SK-N-SH (cell line): ENCODE measurements at regions not wholly inside any gene's neighbourhood (a gene's known extent, or its start where the extent isn't known, plus 50 kb on each side); places are given as distances from the start of the nearest gene placed in this dataset.
A peak's percentile ranks its signal among the peaks of the same experiment; 100 is the strongest.

ENCODE experiments used
- CTCF ChIA-PET: fragments of 300-600, 350-600 bp; formaldehyde crosslinking; extraction: SDS; loops from one replicate; lab custom pipeline; 2021; lab: Yijun Ruan, JAX
- POLR2A ChIA-PET: fragments of 350-600 bp; sonication (Branson Sonifier 250); formaldehyde crosslinking; extraction: SDS; loops from one replicate; lab custom pipeline; 2020; ENCODE audit warnings: antibody characterized with exemption, inconsistent platforms; lab: Yijun Ruan, JAX
- DNase-seq: peaks from one replicate; pipeline ENCODE4 v3.0.0; 2012
- H2AFZ ChIP-seq: fragments of 200-600 bp; sonication (generic); 2 replicates; pipeline ENCODE4 v1.8.1; 2016; ENCODE audit warnings: antibody characterized with exemption, mild to moderate bottlenecking, low read depth
- H3F3A ChIP-seq: fragments of 200-600 bp; sonication (generic); replicated peaks from 2 replicates; pipeline ENCODE3; 2016; ENCODE audit warnings: antibody characterized with exemption, mild to moderate bottlenecking; ENCODE audit not compliant: insufficient read depth
- H3K27ac ChIP-seq, 2 experiments: fragments of 200-500 bp in 1 of 2; fragments of 200-600 bp in 1 of 2; sonication (Bioruptor generic) in 1 of 2; sonication (generic), shearing (Covaris generic) in 1 of 2; 2 replicates each; pipeline versions ENCODE4 v1.5.1 to v1.6.1; 2014 to 2016; ENCODE audit warnings: low read depth in 2 of 2, inconsistent platforms in 1 of 2, low read length in 1 of 2, mild to moderate bottlenecking in 1 of 2, mixed read lengths in 1 of 2
- H3K27me3 ChIP-seq: fragments of 200-600 bp; sonication (generic), shearing (Covaris generic); 2 replicates; pipeline ENCODE4 v1.6.1; 2016; ENCODE audit warnings: mixed run types; ENCODE audit not compliant: insufficient read depth
- H3K36me3 ChIP-seq, 2 experiments: fragments of 200-500 bp in 1 of 2; fragments of 200-600 bp in 1 of 2; sonication (Bioruptor generic) in 1 of 2; sonication (generic) in 1 of 2; replicated peaks in 1 of 2; 2 replicates each; pipeline versions ENCODE3 to v1.5.1; 2014 to 2016; ENCODE audit warnings: low read length in 1 of 2, mild to moderate bottlenecking in 1 of 2; ENCODE audit not compliant: insufficient read depth in 2 of 2, control insufficient read depth in 1 of 2
- H3K4me1 ChIP-seq, 2 experiments: fragments of 200-500 bp in 1 of 2; fragments of 200-600 bp in 1 of 2; sonication (Bioruptor generic) in 1 of 2; sonication (generic), shearing (Covaris generic) in 1 of 2; 2 replicates each; pipeline versions ENCODE4 v1.5.1 to v1.6.1; 2014 to 2016; ENCODE audit warnings: low read depth in 1 of 2, low read length in 1 of 2, mixed run types in 1 of 2; ENCODE audit not compliant: insufficient read depth in 2 of 2, control insufficient read depth in 1 of 2
- H3K4me2 ChIP-seq: fragments of 200-600 bp; sonication (generic), shearing (Covaris generic); 2 replicates; pipeline ENCODE4 v1.6.1; 2017; ENCODE audit warnings: mixed run types
- H3K4me3 ChIP-seq, 2 experiments: fragments of 200-500 bp in 1 of 2; fragments of 200-600 bp in 1 of 2; sonication (Bioruptor generic) in 1 of 2; sonication (generic), shearing (Covaris generic) in 1 of 2; 2 replicates each; pipeline versions ENCODE4 v1.5.1 to v1.8.1; 2014 to 2016; ENCODE audit warnings: low read depth in 2 of 2, inconsistent platforms in 1 of 2, low read length in 1 of 2, mild to moderate bottlenecking in 1 of 2, mixed read lengths in 1 of 2, moderate library complexity in 1 of 2
- H3K79me2 ChIP-seq: fragments of 200-600 bp; sonication (generic); 2 replicates; pipeline ENCODE4 v1.8.1; 2017; ENCODE audit warnings: mild to moderate bottlenecking; ENCODE audit not compliant: insufficient read depth
- H3K9ac ChIP-seq: fragments of 200-600 bp; sonication (generic); 2 replicates; pipeline ENCODE4 v1.6.1; 2017; ENCODE audit warnings: mixed run types
- H3K9me2 ChIP-seq: fragments of 200-600 bp; sonication (generic); 2 replicates; pipeline ENCODE4 v1.6.1; 2017; ENCODE audit warnings: mixed run types
- H3K9me3 ChIP-seq: fragments of 200-600 bp; sonication (generic); 2 replicates; pipeline ENCODE4 v1.6.1; 2017; ENCODE audit warnings: mixed run types, mild to moderate bottlenecking, moderate library complexity
- H4K20me1 ChIP-seq: fragments of 200-600 bp; sonication (generic); 2 replicates; pipeline ENCODE4 v1.6.1; 2017; ENCODE audit warnings: mild to moderate bottlenecking, mixed run types; ENCODE audit not compliant: insufficient read depth
- CHD2 ChIP-seq: fragments of 150-350 bp; IDR thresholded peaks from 2 replicates; pipeline ENCODE4 v1.6.1; 2018; ENCODE audit warnings: low read length; ENCODE audit not compliant: partially characterized antibody
- CTCF ChIP-seq: fragments of 200-600 bp; sonication (generic); IDR thresholded peaks from 2 replicates; pipeline ENCODE4 v1.6.1; 2017; ENCODE audit warnings: antibody characterized with exemption, mild to moderate bottlenecking, moderate library complexity
- ELF1 ChIP-seq: IDR thresholded peaks from 2 replicates; pipeline ENCODE4 v1.4.0; 2012
- EP300 ChIP-seq, 2 experiments: IDR thresholded peaks; 2 replicates each; pipeline versions ENCODE4 v1.4.0 to v1.6.1; 2012; ENCODE audit warnings: borderline replicate concordance in 1 of 2, low read depth in 1 of 2, low read length in 1 of 2
- FOSL2 ChIP-seq: IDR thresholded peaks from 2 replicates; pipeline ENCODE4 v1.4.0; 2012; ENCODE audit warnings: low read depth, mild to moderate bottlenecking, moderate library complexity, borderline replicate concordance
- FOXJ3 ChIP-seq: sonication (generic); formaldehyde crosslinking; IDR thresholded peaks from 2 replicates; pipeline ENCODE4 v1.5.1; 2020; ENCODE audit warnings: mild to moderate bottlenecking, missing genetic modification reagents
- GABPA ChIP-seq: IDR thresholded peaks from 2 replicates; pipeline ENCODE4 v1.4.0; 2012; ENCODE audit warnings: low read depth, mild to moderate bottlenecking
- GATA2 ChIP-seq: sonication (generic); formaldehyde crosslinking; IDR thresholded peaks from 2 replicates; pipeline ENCODE4 v1.5.0; 2020; ENCODE audit warnings: mild to moderate bottlenecking, missing genetic modification reagents
- IRF3 ChIP-seq: fragments of 150-350 bp; IDR thresholded peaks from 2 replicates; pipeline ENCODE4 v1.6.1; 2016; ENCODE audit warnings: mild to moderate bottlenecking, low read depth, low read length
- MAX ChIP-seq: IDR thresholded peaks from 2 replicates; pipeline ENCODE4 v1.4.0; 2012; ENCODE audit warnings: low read depth
- MEF2A ChIP-seq: IDR thresholded peaks from 2 replicates; pipeline ENCODE4 v1.4.0; 2012; ENCODE audit warnings: low read depth, borderline replicate concordance
- MXI1 ChIP-seq: IDR thresholded peaks from 2 replicates; pipeline ENCODE4 v1.6.1; 2012; ENCODE audit warnings: mild to moderate bottlenecking, low read depth, low read length, improper control_type of control experiment
- NFIC ChIP-seq: IDR thresholded peaks from 2 replicates; pipeline ENCODE4 v1.4.0; 2012; ENCODE audit warnings: borderline replicate concordance
- PBX3 ChIP-seq: IDR thresholded peaks from 2 replicates; pipeline ENCODE4; 2012
- RAD21 ChIP-seq: IDR thresholded peaks from 2 replicates; pipeline ENCODE4 v1.6.1; 2012; ENCODE audit warnings: mild to moderate bottlenecking, low read length
- REST ChIP-seq: IDR thresholded peaks from 2 replicates; pipeline ENCODE4 v1.6.1; 2012; ENCODE audit warnings: mild to moderate bottlenecking, low read depth, low read length, moderate library complexity
- RFX5 ChIP-seq: IDR thresholded peaks from 2 replicates; pipeline ENCODE4 v1.6.1; 2012; ENCODE audit warnings: mild to moderate bottlenecking, improper control_type of control experiment, low read length
- TCF12 ChIP-seq: IDR thresholded peaks from 2 replicates; pipeline ENCODE4 v1.4.0; 2012
- USF1 ChIP-seq: IDR thresholded peaks from 2 replicates; pipeline ENCODE4 v1.4.0; 2012; ENCODE audit warnings: low read depth, borderline replicate concordance
- whole genome bisulfite sequencing: methylation state at CpG from one replicate; pipeline ENCODE4 v1.1.6; 2017; ENCODE audit warnings: low lambda C conversion rate; 5-methylcytosine and 5-hydroxymethylcytosine counted together

GRCh38 chr3:171967137-171967783 lies 72.1 kb upstream of the FNDC3B start:
- peaks cover 0 to 7% of the 10 kb centered on the region in 2 experiments; a peak in 1 of 4 replicates for H3K4me1 ChIP-seq
- no peak overlapping the region for H3K4me2 ChIP-seq
- H3K36me3 ChIP-seq = no peaks in the 10 kb centered on the region
- no peaks in the 10 kb centered on the region for H3K27me3 ChIP-seq
- peak overlapping the region; percentile 50; the same call in 1 of the 2 replicates for H2AFZ ChIP-seq
- H4K20me1 ChIP-seq = no peaks in the 10 kb centered on the region
- H3K4me3 ChIP-seq = no peak overlapping the region
- POLR2A ChIA-PET = no interaction called here
- no peaks in the 10 kb centered on the region for H3K79me2 ChIP-seq
- 79% methylated on average over 6 of the region's 6 CpGs for WGBS
- H3K9ac ChIP-seq = no peak overlapping the region
- H3F3A ChIP-seq = no peaks in the 10 kb centered on the region
- H3K9me3 ChIP-seq = no peaks in the 10 kb centered on the region
- H3K27ac ChIP-seq = peak overlapping the region in 1 of 2 experiments; percentile 52; a peak in 2 of 4 replicates
- no peak for DNase-seq
- H3K9me2 ChIP-seq = no peaks in the 10 kb centered on the region
- no peak for TF ChIP-seq MEF2A
- no peak for TF ChIP-seq MXI1
- no peak for TF ChIP-seq FOSL2
- no peak for TF ChIP-seq RAD21
- TF ChIP-seq USF1 = no peak
- TF ChIP-seq NFIC = no peak
- TF ChIP-seq PBX3 = no peak
- no peak for TF ChIP-seq FOXJ3 (CRISPR knock-in tag)
- TF ChIP-seq ELF1 = no peak
- TF ChIP-seq CHD2 = no peak
- TF ChIP-seq REST = no peak
- no peak for TF ChIP-seq IRF3
- TF ChIP-seq RFX5 = no peak
- no peak for TF ChIP-seq GABPA
- TF ChIP-seq EP300 (IDR thresholded peaks at IDR 0.05; ENCODE audit: borderline replicate concordance in 1 of 2, low read depth in 1 of 2, low read length in 1 of 2) = no peak
- TF ChIP-seq GATA2 (CRISPR knock-in tag) = no peak
- no peak for TF ChIP-seq TCF12
- TF ChIP-seq CTCF = no peak
- TF ChIP-seq MAX = no peak
- CTCF ChIA-PET = interaction anchor here (0.8 kb wide), 1 partner anchor 365 kb away, joined by 4 read pairs; no protein-coding TSS in a partner anchor
